SK-N-SH (cell line): ENCODE measurements at regions not wholly inside any gene's neighbourhood (a gene's known extent, or its start where the extent isn't known, plus 50 kb on each side); places are given as distances from the start of the nearest gene placed in this dataset.

ENCODE experiments used
- CTCF ChIA-PET: fragments of 300-600, 350-600 bp; formaldehyde crosslinking; extraction: SDS; loops from one replicate; lab custom pipeline; 2021; lab: Yijun Ruan, JAX
- POLR2A ChIA-PET: fragments of 350-600 bp; sonication (Branson Sonifier 250); formaldehyde crosslinking; extraction: SDS; loops from one replicate; lab custom pipeline; 2020; ENCODE audit warnings: antibody characterized with exemption, inconsistent platforms; lab: Yijun Ruan, JAX
- DNase-seq: peaks from one replicate; pipeline ENCODE4 v3.0.0; 2012
- H2AFZ ChIP-seq: fragments of 200-600 bp; sonication (generic); 2 replicates; pipeline ENCODE4 v1.8.1; 2016; ENCODE audit warnings: antibody characterized with exemption, mild to moderate bottlenecking, low read depth
- H3F3A ChIP-seq: fragments of 200-600 bp; sonication (generic); replicated peaks from 2 replicates; pipeline ENCODE3; 2016; ENCODE audit warnings: antibody characterized with exemption, mild to moderate bottlenecking; ENCODE audit not compliant: insufficient read depth
- H3K27ac ChIP-seq, 2 experiments: fragments of 200-500 bp in 1 of 2; fragments of 200-600 bp in 1 of 2; sonication (Bioruptor generic) in 1 of 2; sonication (generic), shearing (Covaris generic) in 1 of 2; 2 replicates each; pipeline versions ENCODE4 v1.5.1 to v1.6.1; 2014 to 2016; ENCODE audit warnings: low read depth in 2 of 2, inconsistent platforms in 1 of 2, low read length in 1 of 2, mild to moderate bottlenecking in 1 of 2, mixed read lengths in 1 of 2
- H3K27me3 ChIP-seq: fragments of 200-600 bp; sonication (generic), shearing (Covaris generic); 2 replicates; pipeline ENCODE4 v1.6.1; 2016; ENCODE audit warnings: mixed run types; ENCODE audit not compliant: insufficient read depth
- H3K36me3 ChIP-seq, 2 experiments: fragments of 200-500 bp in 1 of 2; fragments of 200-600 bp in 1 of 2; sonication (Bioruptor generic) in 1 of 2; sonication (generic) in 1 of 2; replicated peaks in 1 of 2; 2 replicates each; pipeline versions ENCODE3 to v1.5.1; 2014 to 2016; ENCODE audit warnings: low read length in 1 of 2, mild to moderate bottlenecking in 1 of 2; ENCODE audit not compliant: insufficient read depth in 2 of 2, control insufficient read depth in 1 of 2
- H3K4me1 ChIP-seq, 2 experiments: fragments of 200-500 bp in 1 of 2; fragments of 200-600 bp in 1 of 2; sonication (Bioruptor generic) in 1 of 2; sonication (generic), shearing (Covaris generic) in 1 of 2; 2 replicates each; pipeline versions ENCODE4 v1.5.1 to v1.6.1; 2014 to 2016; ENCODE audit warnings: low read depth in 1 of 2, low read length in 1 of 2, mixed run types in 1 of 2; ENCODE audit not compliant: insufficient read depth in 2 of 2, control insufficient read depth in 1 of 2
- H3K4me2 ChIP-seq: fragments of 200-600 bp; sonication (generic), shearing (Covaris generic); 2 replicates; pipeline ENCODE4 v1.6.1; 2017; ENCODE audit warnings: mixed run types
- H3K4me3 ChIP-seq, 2 experiments: fragments of 200-500 bp in 1 of 2; fragments of 200-600 bp in 1 of 2; sonication (Bioruptor generic) in 1 of 2; sonication (generic), shearing (Covaris generic) in 1 of 2; 2 replicates each; pipeline versions ENCODE4 v1.5.1 to v1.8.1; 2014 to 2016; ENCODE audit warnings: low read depth in 2 of 2, inconsistent platforms in 1 of 2, low read length in 1 of 2, mild to moderate bottlenecking in 1 of 2, mixed read lengths in 1 of 2, moderate library complexity in 1 of 2
- H3K79me2 ChIP-seq: fragments of 200-600 bp; sonication (generic); 2 replicates; pipeline ENCODE4 v1.8.1; 2017; ENCODE audit warnings: mild to moderate bottlenecking; ENCODE audit not compliant: insufficient read depth
- H3K9ac ChIP-seq: fragments of 200-600 bp; sonication (generic); 2 replicates; pipeline ENCODE4 v1.6.1; 2017; ENCODE audit warnings: mixed run types
- H3K9me2 ChIP-seq: fragments of 200-600 bp; sonication (generic); 2 replicates; pipeline ENCODE4 v1.6.1; 2017; ENCODE audit warnings: mixed run types
- H3K9me3 ChIP-seq: fragments of 200-600 bp; sonication (generic); 2 replicates; pipeline ENCODE4 v1.6.1; 2017; ENCODE audit warnings: mixed run types, mild to moderate bottlenecking, moderate library complexity
- H4K20me1 ChIP-seq: fragments of 200-600 bp; sonication (generic); 2 replicates; pipeline ENCODE4 v1.6.1; 2017; ENCODE audit warnings: mild to moderate bottlenecking, mixed run types; ENCODE audit not compliant: insufficient read depth
- EP300 ChIP-seq, 2 experiments: IDR thresholded peaks; 2 replicates each; pipeline versions ENCODE4 v1.4.0 to v1.6.1; 2012; ENCODE audit warnings: borderline replicate concordance in 1 of 2, low read depth in 1 of 2, low read length in 1 of 2
- EZH2phosphoT487 ChIP-seq: fragments of 200-600 bp; sonication (generic); IDR thresholded peaks from 2 replicates; pipeline ENCODE4 v1.6.1; 2017; ENCODE audit warnings: low read depth, mixed run types, mild to moderate bottlenecking, antibody characterized with exemption, moderate library complexity, borderline replicate concordance
- FOXJ3 ChIP-seq: sonication (generic); formaldehyde crosslinking; IDR thresholded peaks from 2 replicates; pipeline ENCODE4 v1.5.1; 2020; ENCODE audit warnings: mild to moderate bottlenecking, missing genetic modification reagents
- GATA2 ChIP-seq: sonication (generic); formaldehyde crosslinking; IDR thresholded peaks from 2 replicates; pipeline ENCODE4 v1.5.0; 2020; ENCODE audit warnings: mild to moderate bottlenecking, missing genetic modification reagents
- IRF3 ChIP-seq: fragments of 150-350 bp; IDR thresholded peaks from 2 replicates; pipeline ENCODE4 v1.6.1; 2016; ENCODE audit warnings: mild to moderate bottlenecking, low read depth, low read length
- POLR2AphosphoS5 ChIP-seq: IDR thresholded peaks from 2 replicates; pipeline ENCODE4 v1.6.1; 2012; ENCODE audit warnings: low read depth, low read length
- RXRA ChIP-seq: IDR thresholded peaks from 2 replicates; pipeline ENCODE4 v1.4.0; 2012; ENCODE audit warnings: low read depth, mild to moderate bottlenecking, borderline replicate concordance
- SIN3A ChIP-seq: IDR thresholded peaks from 2 replicates; pipeline ENCODE4 v1.6.1; 2012; ENCODE audit warnings: low read depth, mild to moderate bottlenecking, low read length, moderate library complexity, borderline replicate concordance
- TCF12 ChIP-seq: IDR thresholded peaks from 2 replicates; pipeline ENCODE4 v1.4.0; 2012
- ZBTB33 ChIP-seq: IDR thresholded peaks from 2 replicates; pipeline ENCODE4 v1.4.0; 2012; ENCODE audit warnings: low read depth, borderline replicate concordance
- WGBS: methylation state at CpG from one replicate; pipeline ENCODE4 v1.1.6; 2017; ENCODE audit warnings: low lambda C conversion rate; 5-methylcytosine and 5-hydroxymethylcytosine counted together

DNA sequence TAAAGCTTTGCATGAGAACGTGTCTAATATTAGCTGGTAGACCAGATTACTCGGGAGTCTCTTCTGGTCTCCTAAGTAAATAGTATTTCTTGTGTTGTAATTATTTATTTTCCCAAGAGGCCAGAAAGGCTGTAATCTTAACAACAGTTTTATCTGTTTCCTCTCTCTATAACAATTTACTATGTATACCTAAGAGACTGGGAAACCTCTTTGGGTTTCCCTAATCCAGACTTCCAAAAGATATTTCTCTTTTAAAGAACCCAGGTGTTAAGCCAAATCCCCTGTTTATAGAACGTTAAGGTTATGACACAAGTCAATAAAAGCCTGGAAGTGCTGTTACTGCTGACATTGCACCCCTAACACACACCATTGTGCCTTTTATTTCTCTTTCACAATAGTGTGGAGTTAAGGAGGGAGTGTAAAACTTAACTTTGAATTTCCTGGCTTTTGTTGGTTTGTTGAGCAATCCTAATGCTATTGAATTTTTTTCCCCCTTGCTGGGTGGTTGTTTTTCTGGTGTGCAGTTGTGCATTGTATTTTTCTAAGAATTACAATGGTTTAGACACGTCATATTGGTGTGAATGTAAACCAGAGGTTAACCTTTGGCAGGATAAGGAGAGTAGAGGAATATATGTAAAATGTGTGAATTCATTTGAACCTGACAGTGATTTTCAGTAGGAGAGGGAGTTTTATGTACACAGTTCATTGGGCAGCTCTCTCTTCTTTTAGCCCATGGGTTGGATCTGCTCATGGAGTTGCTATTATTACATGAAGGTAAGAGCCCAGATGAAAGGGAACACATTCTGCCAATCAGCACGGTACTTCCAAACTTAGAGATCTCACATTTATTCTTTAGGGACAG is 192.8 kb downstream of the MTX2 start (continued):
- TF ChIP-seq IRF3 (no peak), GATA2 (no peak)

- ChIA-PET CTCF (interaction anchor here (1.0 to 6.1 kb wide), 3 partner anchors 9 to 323 kb away, joined by 3 to 34 read pairs (median 4); no protein-coding TSS in a partner anchor), POLR2A (no interaction called here)
- H3K4me3 ChIP-seq: no peak overlapping the region
Observed at GRCh38 chr2:176463546-176463945, 194.3 kb downstream of the MTX2 start.

More at GRCh38 chr2:176463546-176463945, 194.3 kb downstream of the MTX2 start:
- Histone ChIP-seq H3K4me1 (peaks cover 9 to 15% of the 10 kb centered on the region in 2 experiments; a peak in 3 of 4 replicates), H3K36me3 (no peaks in the 10 kb centered on the region), H4K20me1 (no peaks in the 10 kb centered on the region), H3K79me2 (no peaks in the 10 kb centered on the region), H3K27ac (no peak overlapping the region), H3K9me3 (no peaks in the 10 kb centered on the region), H3F3A (peaks cover 4% of the 10 kb centered on the region), H3K27me3 (no peaks in the 10 kb centered on the region), H3K9me2 (no peaks in the 10 kb centered on the region), H3K9ac (no peak overlapping the region), H3K4me2 (no peak overlapping the region), H2AFZ (no peak overlapping the region)
- DNase-seq: no peak
- WGBS: 91% methylated on average over 3 of the region's 3 CpGs
- TF ChIP-seq TCF12 (no peak), FOXJ3 (CRISPR knock-in tag) (no peak), POLR2AphosphoS5 (no peak), SIN3A (no peak), RXRA (no peak), EP300 (IDR thresholded peaks at IDR 0.05; ENCODE audit: borderline replicate concordance in 1 of 2, low read depth in 1 of 2, low read length in 1 of 2) (no peak), EZH2phosphoT487 (no peak), ZBTB33 (no peak)
